ENCODE measurements at regions not wholly inside any gene's neighbourhood (a gene's known extent, or its start where the extent isn't known, plus 50 kb on each side); places are given as distances from the start of the nearest gene placed in this dataset.
"Not testable (repeated sequence)": the region's sequence is repeated elsewhere in the genome, so short reads cannot be mapped to it uniquely, and the experiment has no call there.

DNA sequence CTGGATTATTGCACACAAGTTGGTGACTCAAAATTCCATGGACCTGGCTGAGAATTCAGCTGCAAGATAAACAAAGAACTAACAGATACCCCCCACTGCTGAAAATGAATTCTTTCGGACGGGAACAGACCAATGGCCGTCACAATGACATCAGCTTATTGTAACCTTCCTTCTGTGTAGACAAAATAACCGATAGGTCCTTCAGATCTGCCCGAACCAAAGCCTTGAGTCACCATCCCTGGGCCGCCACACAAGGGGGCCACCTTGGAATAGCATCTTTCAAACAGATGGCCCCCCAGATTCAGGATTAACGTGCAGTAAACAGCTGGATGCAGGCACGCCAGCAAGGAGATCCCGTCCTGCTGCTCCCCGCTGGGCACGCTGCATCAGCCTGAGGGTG, 214.0 kb upstream of the EXOC2 start:
- no peak for DNase-seq (ENCODE audit: low read depth in 2 of 2, low spot score in 1 of 2)

DNA sequence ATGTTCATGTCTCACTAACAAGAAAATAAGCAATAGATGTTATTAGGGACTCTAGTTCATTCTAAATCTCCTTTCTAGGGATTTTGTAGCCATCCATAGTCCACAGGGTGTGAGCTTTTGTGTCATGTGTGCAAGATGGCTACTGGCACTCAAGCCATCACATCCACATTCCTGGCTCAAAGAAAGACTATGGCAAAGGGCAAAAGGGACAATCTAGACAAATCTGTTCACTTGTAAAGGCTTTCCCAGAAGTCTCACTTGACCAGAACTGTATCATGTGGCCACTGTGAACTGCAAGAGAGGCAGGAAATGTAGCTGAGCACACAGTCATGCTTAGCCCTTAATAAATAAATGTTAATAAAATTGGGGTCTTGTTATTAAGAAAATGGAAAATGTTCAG, 212.6 kb upstream of the EXOC2 start:
- no peak for DNase-seq (ENCODE audit: low read depth in 2 of 2, low spot score in 1 of 2)

GRCh38 chr6:904994-905393, 212.1 kb upstream of the EXOC2 start:
- no peak for DNase-seq (ENCODE audit: low read depth in 2 of 2, low spot score in 1 of 2)

GRCh38 chr6:903761-904160, 210.8 kb upstream of the EXOC2 start:
- no peak for DNase-seq (ENCODE audit: low read depth in 2 of 2, low spot score in 1 of 2)

DNA sequence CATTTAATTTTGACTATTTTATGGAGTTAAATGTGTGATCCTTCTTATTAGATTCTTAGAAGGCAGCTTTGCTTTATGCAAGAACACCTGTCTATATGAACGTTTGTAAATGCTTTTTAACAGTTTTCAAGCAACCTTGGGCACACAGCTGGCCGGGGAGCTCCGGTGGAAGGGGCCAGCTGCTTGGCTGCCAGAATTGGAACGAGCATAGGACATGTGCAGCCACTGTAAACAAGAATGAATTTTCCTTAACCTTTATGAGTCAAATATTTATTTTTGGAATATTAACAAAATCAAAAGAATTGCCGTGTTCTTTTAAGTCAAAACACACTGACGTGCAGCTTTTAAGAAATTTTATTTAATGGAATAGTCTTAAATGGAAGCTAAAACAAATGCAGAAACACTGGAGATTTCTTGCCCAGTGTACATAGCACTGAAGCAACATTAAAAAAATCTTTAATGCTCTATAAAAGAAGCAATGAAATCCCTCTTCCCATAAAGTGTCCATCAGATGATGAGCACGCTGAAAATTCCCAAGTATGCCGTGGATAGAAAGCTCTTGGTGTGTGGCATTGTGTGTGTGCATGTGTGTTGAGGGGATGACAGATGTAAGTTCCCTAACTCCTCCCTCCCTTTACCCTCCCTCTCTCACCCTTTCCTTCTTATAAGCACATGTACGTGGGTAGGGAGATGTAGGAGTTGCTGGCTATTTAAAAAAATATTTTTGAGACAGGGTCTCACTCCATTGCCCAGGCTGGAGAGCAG, 208.9 kb upstream of the EXOC2 start:
- DNase-seq (ENCODE audit: low read depth in 2 of 2, low spot score in 1 of 2) = no peak

DNA sequence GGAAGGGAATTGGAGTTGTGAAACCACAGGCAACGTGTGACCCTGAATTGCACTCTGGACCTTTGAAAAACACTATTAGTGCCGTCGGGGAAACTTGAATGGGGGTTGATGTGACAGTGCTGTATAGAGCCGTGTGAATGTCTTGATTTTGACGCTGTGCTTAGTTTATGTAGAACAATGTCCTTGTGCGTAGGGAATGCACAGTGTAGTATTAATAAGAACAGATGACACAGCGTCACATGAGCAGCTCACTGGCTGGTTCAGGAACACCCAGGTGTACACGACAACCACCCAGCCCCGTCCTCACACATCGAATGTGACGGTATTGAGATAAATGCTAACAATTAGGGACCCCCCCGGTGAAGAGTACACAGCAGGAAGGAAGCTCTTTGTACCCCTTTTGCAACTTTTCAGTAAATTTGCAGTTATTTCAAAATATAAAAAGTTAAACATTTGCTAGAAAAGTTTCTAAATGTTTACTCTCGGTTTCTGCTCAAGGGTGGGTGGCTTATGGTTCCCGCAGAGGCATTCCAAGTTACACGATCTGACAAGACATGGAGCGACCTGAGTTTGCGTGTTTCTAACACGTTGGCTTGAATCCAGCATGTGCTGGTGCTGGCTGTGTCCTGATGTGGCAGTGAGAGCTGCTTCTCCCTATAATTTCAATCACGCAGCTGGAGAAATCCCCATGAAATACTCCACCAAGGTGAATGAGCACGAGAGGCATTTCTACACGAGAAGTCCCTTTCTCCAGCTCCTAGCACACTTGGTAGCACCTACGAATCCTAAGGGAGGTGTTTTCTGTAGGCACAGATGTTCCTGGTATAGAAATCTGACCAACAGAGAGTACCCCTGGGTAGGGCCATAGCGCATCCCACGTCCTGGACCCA, 208.0 kb upstream of the EXOC2 start:
- no peak for DNase-seq (ENCODE audit: low read depth in 2 of 2, low spot score in 1 of 2)

DNA sequence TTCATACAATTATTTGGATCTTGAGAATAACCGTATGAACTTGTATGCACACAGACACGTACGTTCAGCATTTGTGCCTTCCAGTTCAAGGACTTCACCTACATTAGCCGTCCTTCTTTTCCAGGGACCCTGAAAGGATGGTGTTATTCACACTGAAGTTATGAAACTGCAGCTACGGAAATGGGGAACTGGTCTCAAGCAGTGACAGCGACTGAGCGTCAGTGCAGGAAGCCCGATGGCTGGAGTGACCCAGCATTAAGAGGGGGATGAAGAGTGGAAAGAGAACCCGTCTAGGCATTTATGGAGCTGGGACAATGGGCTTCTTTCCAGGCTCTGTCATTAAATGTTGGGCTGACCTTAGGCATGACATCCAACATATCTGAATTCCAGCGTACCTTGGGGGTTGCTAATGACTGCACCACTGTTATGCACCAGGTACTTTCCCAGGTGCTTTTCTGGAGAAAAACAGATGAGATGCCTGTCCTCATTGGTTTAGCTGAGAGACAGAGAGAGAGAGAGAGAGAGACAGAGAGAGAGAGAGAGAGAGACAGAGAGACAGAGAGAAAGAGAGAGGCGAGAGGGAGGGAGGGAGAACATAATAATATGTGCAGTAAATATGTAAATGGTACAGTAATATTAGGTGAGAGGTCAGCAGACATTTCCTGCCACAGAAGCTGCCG, 204.7 kb upstream of the EXOC2 start:
- no peak for DNase-seq (ENCODE audit: low read depth in 2 of 2, low spot score in 1 of 2)

DNA sequence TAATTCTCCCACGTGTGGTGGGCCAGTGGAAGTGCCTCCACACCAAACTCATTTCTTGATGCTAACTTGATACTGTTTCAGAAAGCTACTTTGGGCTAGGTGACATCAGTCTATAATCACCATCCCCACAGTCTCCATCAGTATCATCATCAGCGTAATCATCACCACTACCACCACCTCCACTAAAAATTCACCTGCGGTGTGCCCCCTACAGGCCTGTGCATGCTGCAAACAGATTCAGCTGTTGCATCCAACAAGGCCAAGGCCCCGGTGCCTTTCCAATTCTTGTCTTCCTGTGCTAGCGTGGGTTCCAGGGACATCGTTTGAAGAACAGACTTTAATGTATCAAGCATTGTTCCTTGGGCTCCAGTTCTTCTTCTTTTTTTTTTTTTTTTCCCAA, 201.3 kb upstream of the EXOC2 start:
- DNase-seq (ENCODE audit: low read depth in 2 of 2, low spot score in 1 of 2) = no peak

GRCh38 chr6:890995-891394, 198.1 kb upstream of the EXOC2 start:
- no peak for DNase-seq (ENCODE audit: low read depth in 2 of 2, low spot score in 1 of 2)

DNA sequence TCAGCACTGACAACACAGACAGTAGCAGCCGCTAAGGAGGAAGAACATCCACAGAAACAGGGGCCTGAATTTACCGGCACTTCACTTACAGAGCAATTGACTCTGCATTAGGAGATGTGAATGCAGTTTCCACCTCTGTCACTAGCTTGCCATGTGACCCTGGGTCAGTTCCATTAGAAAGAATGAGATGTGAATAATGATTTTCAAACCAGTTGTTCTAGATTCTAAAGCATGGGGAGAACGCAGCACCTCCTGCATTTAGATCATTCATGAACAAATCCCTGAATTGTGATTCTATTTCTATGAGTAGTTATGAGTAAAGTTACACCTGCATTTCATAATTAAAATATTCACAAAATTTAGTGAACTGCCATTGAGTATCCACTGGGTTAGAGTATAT, 197.3 kb upstream of the EXOC2 start:
- no peak for DNase-seq (ENCODE audit: low read depth in 2 of 2, low spot score in 1 of 2)

DNA sequence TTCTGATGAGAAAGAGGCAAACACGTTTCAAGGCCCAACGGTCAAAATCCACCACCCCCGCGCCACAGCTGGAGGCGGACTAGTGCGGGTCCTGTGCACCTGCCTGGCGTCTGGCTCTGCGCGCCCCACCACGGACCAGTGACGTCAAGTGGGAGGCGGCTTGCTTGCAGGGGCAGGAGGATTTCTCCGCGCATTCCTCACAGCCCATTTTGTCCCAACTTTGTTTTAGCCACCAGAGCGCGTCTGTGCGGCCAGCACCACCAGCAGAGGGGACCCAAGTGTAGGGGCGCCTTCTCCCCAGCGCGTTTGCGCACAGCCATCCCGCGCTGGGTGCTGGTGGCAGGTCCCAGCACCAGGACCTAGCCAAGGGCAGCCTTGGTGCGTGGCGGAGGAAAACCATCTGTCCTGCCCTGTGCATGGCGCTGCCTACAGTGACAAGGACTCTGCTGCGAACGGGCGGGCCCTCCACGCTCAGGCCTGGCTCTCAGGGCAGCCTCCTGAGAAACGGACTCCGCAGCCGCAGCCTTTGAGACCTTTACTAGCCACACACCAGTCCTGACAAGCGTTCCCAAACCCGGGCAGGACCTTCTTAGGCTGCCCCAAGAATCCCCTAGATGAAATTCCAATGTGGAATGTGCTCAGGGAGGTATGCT, 194.8 kb upstream of the EXOC2 start:
- DNase-seq (ENCODE audit: low read depth in 2 of 2, low spot score in 1 of 2) = no peak

- DNase-seq (ENCODE audit: low read depth in 2 of 2, low spot score in 1 of 2) = not testable (repeated sequence)
Measured at GRCh38 chr6:886116-886515, 193.2 kb upstream of the EXOC2 start.

GRCh38 chr6:885051-885590, 192.2 kb upstream of the EXOC2 start:
- no peak for DNase-seq (ENCODE audit: low read depth in 2 of 2, low spot score in 1 of 2)

- DNase-seq (ENCODE audit: low read depth in 2 of 2, low spot score in 1 of 2) = no peak
Measured at GRCh38 chr6:884570-884969, 191.6 kb upstream of the EXOC2 start.

DNA sequence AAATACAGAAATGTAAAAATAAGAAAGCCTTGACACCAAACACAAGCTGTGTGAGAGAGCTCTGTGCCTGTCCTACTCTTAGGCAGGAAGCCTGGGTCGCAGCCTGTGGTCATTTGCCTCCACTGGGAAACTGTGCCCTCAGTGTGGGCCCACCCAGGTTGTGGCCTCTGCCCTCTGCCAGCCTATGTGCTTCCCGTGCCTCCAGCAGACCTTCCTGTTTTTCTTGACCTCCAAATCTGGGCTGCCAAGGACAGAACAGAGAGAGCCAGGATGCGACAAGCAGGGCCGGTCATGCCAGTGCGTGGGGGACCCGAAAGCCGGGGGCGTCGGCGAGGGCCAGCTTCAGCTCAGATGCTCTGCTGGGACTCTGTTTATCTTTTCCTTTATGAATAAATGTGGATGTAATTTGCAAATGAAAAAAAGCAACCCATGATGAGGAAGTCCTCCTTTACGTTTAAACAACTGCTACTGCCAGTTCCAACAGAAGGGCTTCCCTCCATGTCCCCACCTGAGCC, 189.2 kb upstream of the EXOC2 start:
- no peak for DNase-seq (ENCODE audit: low read depth in 2 of 2, low spot score in 1 of 2)

GRCh38 chr6:878179-878578, 185.2 kb upstream of the EXOC2 start:
- no peak for DNase-seq (ENCODE audit: low read depth in 2 of 2, low spot score in 1 of 2)

- DNase-seq (ENCODE audit: low read depth in 2 of 2, low spot score in 1 of 2) = no peak
Measured at GRCh38 chr6:875012-875411, 182.1 kb upstream of the EXOC2 start.

DNA sequence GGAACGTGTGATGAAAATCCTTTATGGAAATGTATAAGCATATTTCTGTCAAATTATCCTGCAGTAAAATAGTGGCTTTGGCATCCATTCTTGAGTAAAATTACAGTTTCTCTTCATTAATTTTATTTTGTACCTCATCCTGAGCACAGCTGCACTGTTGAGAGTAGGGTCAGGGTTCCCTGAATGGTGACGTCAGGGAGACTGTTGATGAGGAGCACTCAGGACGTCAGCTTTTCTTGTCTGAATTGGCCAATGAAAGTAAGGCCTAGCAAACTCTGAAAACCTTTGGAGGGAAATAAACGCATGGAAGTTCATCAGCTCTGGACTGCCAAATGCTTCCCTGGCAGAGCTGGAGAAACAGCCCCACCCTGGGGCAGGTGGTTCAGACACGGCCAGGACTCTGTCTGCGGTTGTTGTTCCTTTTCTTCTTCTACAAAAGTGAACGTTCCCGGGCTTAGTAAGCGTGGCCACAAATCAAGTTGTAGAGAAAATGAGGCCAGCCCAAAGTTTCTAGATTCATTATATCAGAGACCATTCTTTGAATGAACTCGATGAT, 179.7 kb upstream of the EXOC2 start:
- no peak for DNase-seq (ENCODE audit: low read depth in 2 of 2, low spot score in 1 of 2)

- DNase-seq (ENCODE audit: low read depth in 2 of 2, low spot score in 1 of 2) = no peak
Measured at GRCh38 chr6:871503-871902, 178.6 kb upstream of the EXOC2 start.

GRCh38 chr6:870096-870495, 177.2 kb upstream of the EXOC2 start:
- no peak for DNase-seq (ENCODE audit: low read depth in 2 of 2, low spot score in 1 of 2)

- no peak for DNase-seq (ENCODE audit: low read depth in 2 of 2, low spot score in 1 of 2)
Measured at GRCh38 chr6:868201-868600, 175.3 kb upstream of the EXOC2 start.
